ENCODE measurements at regions not wholly inside any gene's neighbourhood (a gene's known extent, or its start where the extent isn't known, plus 50 kb on each side); places are given as distances from the start of the nearest gene placed in this dataset.

GRCh38 chr14:30348445-30348844 lies 210.5 kb upstream of the G2E3 start:
- in situ Hi-C loops (cut with MboI) = no loop called here
- DNase-seq = no peak
- Histone ChIP-seq H2AFZ (no peak overlapping the region), H3K4me1 (ENCODE audit: insufficient read depth) (no peaks in the 10 kb centered on the region), H3K36me3 (ENCODE audit: low read depth) (no peaks in the 10 kb centered on the region), H3F3A (ENCODE audit: insufficient read depth) (no peaks in the 10 kb centered on the region), H3K27ac (no peak overlapping the region), H3K4me2 (ENCODE audit: unreplicated experiment) (no peak overlapping the region), H3K4me3 (no peak overlapping the region), H3K79me2 (ENCODE audit: insufficient read depth) (no peaks in the 10 kb centered on the region), H4K20me1 (ENCODE audit: insufficient read depth) (no peaks in the 10 kb centered on the region), H3K9me3 (ENCODE audit: low read depth) (no peaks in the 10 kb centered on the region), H3K9me2 (ENCODE audit: insufficient read depth) (no peaks in the 10 kb centered on the region), H3K27me3 (replicated peaks; ENCODE audit: insufficient read depth) (0 out of 2 replicates have a peak, but pooled peaks cover 21% of the 10 kb centered on the region), H3K9ac (no peak overlapping the region)
- 31 to 32% methylated on average over 2 of the region's 2 CpGs for WGBS, 2 experiments (ENCODE audit: low coverage in 1 of 2, low lambda C conversion rate in 2 of 2, missing lambda C conversion rate in 2 of 2)
- TF ChIP-seq EZH2 (IDR thresholded peaks at IDR 0.05; ENCODE audit: insufficient read depth, poor library complexity, severe bottlenecking) (no peak), EZH2phosphoT487 (IDR thresholded peaks at IDR 0.05; ENCODE audit: insufficient read depth, low read depth) (no peak)

GRCh38 chr14:30349520-30349919 lies 209.4 kb upstream of the G2E3 start:
- H3K79me2 ChIP-seq (ENCODE audit: insufficient read depth) = no peaks in the 10 kb centered on the region
- H3K9me2 ChIP-seq (ENCODE audit: insufficient read depth) = no peaks in the 10 kb centered on the region
- H3F3A ChIP-seq (ENCODE audit: insufficient read depth) = no peaks in the 10 kb centered on the region
- no peak overlapping the region for H3K4me2 ChIP-seq (ENCODE audit: unreplicated experiment)
- WGBS, 2 experiments (ENCODE audit: low coverage in 1 of 2, low lambda C conversion rate in 2 of 2, missing lambda C conversion rate in 2 of 2) = 37 to 40% methylated on average over 3 of the region's 3 CpGs
- no peaks in the 10 kb centered on the region for H3K4me1 ChIP-seq (ENCODE audit: insufficient read depth)
- TF ChIP-seq EZH2phosphoT487 (IDR thresholded peaks at IDR 0.05; ENCODE audit: insufficient read depth, low read depth) (no peak), EZH2 (IDR thresholded peaks at IDR 0.05; ENCODE audit: insufficient read depth, poor library complexity, severe bottlenecking) (no peak)
- no peak overlapping the region for H3K27ac ChIP-seq
- no peak overlapping the region for H2AFZ ChIP-seq
- no peak overlapping the region for H3K4me3 ChIP-seq
- no peak overlapping the region for H3K9ac ChIP-seq
- no peak for DNase-seq
- H3K36me3 ChIP-seq (ENCODE audit: low read depth) = no peaks in the 10 kb centered on the region
- peaks cover 21% of the 10 kb centered on the region; the same call in 1 of the 2 replicates for H3K27me3 ChIP-seq (replicated peaks; ENCODE audit: insufficient read depth)
- H4K20me1 ChIP-seq (ENCODE audit: insufficient read depth) = no peaks in the 10 kb centered on the region
- H3K9me3 ChIP-seq (ENCODE audit: low read depth) = no peaks in the 10 kb centered on the region
- in situ Hi-C loops (cut with MboI) = no loop called here

- in situ Hi-C loops (cut with MboI) = no loop called here
- H3K4me3 ChIP-seq = no peak overlapping the region
- WGBS, 2 experiments (ENCODE audit: low coverage in 1 of 2, low lambda C conversion rate in 2 of 2, missing lambda C conversion rate in 2 of 2) = 35 to 37% methylated on average over 1 of the region's 1 CpG
These were observed 204.5 kb upstream of the G2E3 start for GRCh38 chr14:30354439-30354838.

GRCh38 chr14:30355431-30355913 lies 203.5 kb upstream of the G2E3 start:
- no peaks in the 10 kb centered on the region for H3K9me2 ChIP-seq (ENCODE audit: insufficient read depth)
- no peak for DNase-seq
- in situ Hi-C loops (cut with MboI) = no loop called here
- no peaks in the 10 kb centered on the region for H4K20me1 ChIP-seq (ENCODE audit: insufficient read depth)
- 28 to 33% methylated on average over 5 of the region's 5 CpGs for WGBS, 2 experiments (ENCODE audit: low coverage in 1 of 2, low lambda C conversion rate in 2 of 2, missing lambda C conversion rate in 2 of 2)
- no peak overlapping the region for H3K9ac ChIP-seq
- peaks cover 29% of the 10 kb centered on the region for H3K27me3 ChIP-seq (replicated peaks; ENCODE audit: insufficient read depth)
- TF ChIP-seq EZH2phosphoT487 (IDR thresholded peaks at IDR 0.05; ENCODE audit: insufficient read depth, low read depth) = no peak
- TF ChIP-seq EZH2 (IDR thresholded peaks at IDR 0.05; ENCODE audit: insufficient read depth, poor library complexity, severe bottlenecking) = no peak
- no peaks in the 10 kb centered on the region for H3K9me3 ChIP-seq (ENCODE audit: low read depth)
- H3K4me2 ChIP-seq (ENCODE audit: unreplicated experiment) = no peak overlapping the region
- no peak overlapping the region for H2AFZ ChIP-seq
- H3F3A ChIP-seq (ENCODE audit: insufficient read depth) = no peaks in the 10 kb centered on the region
- H3K4me1 ChIP-seq (ENCODE audit: insufficient read depth) = no peaks in the 10 kb centered on the region
- H3K36me3 ChIP-seq (ENCODE audit: low read depth) = no peaks in the 10 kb centered on the region
- H3K79me2 ChIP-seq (ENCODE audit: insufficient read depth) = no peaks in the 10 kb centered on the region
- no peak overlapping the region for H3K4me3 ChIP-seq
- H3K27ac ChIP-seq = no peak overlapping the region

More at GRCh38 chr14:30354439-30354838, 204.5 kb upstream of the G2E3 start:
- no peaks in the 10 kb centered on the region for H3F3A ChIP-seq (ENCODE audit: insufficient read depth)
- no peak for TF ChIP-seq EZH2phosphoT487 (IDR thresholded peaks at IDR 0.05; ENCODE audit: insufficient read depth, low read depth)
- TF ChIP-seq EZH2 (IDR thresholded peaks at IDR 0.05; ENCODE audit: insufficient read depth, poor library complexity, severe bottlenecking) = no peak
- no peak for DNase-seq
- H3K27ac ChIP-seq = no peak overlapping the region
- no peaks in the 10 kb centered on the region for H3K36me3 ChIP-seq (ENCODE audit: low read depth)
- no peaks in the 10 kb centered on the region for H3K9me2 ChIP-seq (ENCODE audit: insufficient read depth)
- H3K9me3 ChIP-seq (ENCODE audit: low read depth) = no peaks in the 10 kb centered on the region
- H3K9ac ChIP-seq = no peak overlapping the region
- H3K4me1 ChIP-seq (ENCODE audit: insufficient read depth) = no peaks in the 10 kb centered on the region
- H3K79me2 ChIP-seq (ENCODE audit: insufficient read depth) = no peaks in the 10 kb centered on the region
- no peak overlapping the region for H2AFZ ChIP-seq
- H3K4me2 ChIP-seq (ENCODE audit: unreplicated experiment) = no peak overlapping the region
- H3K27me3 ChIP-seq (replicated peaks; ENCODE audit: insufficient read depth) = peaks cover 29% of the 10 kb centered on the region
- no peaks in the 10 kb centered on the region for H4K20me1 ChIP-seq (ENCODE audit: insufficient read depth)

Measured in GM23248 (cell line).